Activated CD4-positive, CD25-positive, alpha-beta regulatory T cell treated with anti-CD3 and anti-CD28 coated beads, Interleukin-2, amount 50 U/mL, for 24 hours (primary cell): ENCODE measurements at regions not wholly inside any gene's neighbourhood (a gene's known extent, or its start where the extent isn't known, plus 50 kb on each side); places are given as distances from the start of the nearest gene placed in this dataset.
"Not testable (repeated sequence)": the region's sequence is repeated elsewhere in the genome, so short reads cannot be mapped to it uniquely, and the experiment has no call there.

Experiments used
- ATAC-seq, 2 donors: fragments of 150-1000 bp; cut with Tn5 transposase; one replicate each; pipeline ENCODE4 v1.10.0; 2021; ENCODE audit warnings: mild to moderate bottlenecking in 1 of 2, moderate library complexity in 1 of 2

- no peak for ATAC-seq
Observed at GRCh38 chr7:49486974-49487829, 286.2 kb upstream of the VWC2 start.

DNA sequence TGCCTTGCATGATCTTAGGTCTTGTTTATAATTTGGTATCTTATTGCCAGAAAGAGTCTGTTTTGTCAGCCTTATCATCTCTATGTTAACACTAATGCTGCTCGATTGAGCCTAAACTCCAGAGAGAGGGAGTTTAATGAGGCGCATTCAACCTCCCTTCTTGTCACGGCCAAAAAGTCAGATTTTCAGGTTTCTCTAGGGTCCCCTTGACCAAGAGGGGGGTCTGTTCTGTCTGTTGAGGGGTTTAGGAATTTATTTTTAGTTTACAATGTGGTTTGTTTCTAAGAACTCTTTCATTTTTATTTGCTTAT is 285.7 kb upstream of the VWC2 start:
- no peak for ATAC-seq

DNA sequence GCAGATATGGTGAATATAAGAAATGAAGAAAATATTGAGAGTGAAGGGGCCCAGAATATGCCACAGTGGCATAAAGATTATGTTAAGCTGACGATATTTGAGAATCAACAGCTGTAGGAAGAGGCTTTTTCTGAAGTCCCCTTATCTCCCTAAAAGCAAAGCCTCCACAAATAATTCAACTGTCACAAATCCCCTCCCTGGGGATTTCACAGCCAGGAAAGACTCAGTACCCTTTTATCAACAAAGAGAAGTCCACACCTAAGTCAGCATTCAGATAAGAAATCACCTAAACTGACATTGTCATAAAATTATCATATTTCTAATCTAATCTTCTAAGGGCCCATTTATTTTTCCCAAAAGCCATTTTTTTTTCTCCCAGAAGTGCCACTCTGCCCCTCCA is 284.9 kb upstream of the VWC2 start:
- no peak for ATAC-seq

DNA sequence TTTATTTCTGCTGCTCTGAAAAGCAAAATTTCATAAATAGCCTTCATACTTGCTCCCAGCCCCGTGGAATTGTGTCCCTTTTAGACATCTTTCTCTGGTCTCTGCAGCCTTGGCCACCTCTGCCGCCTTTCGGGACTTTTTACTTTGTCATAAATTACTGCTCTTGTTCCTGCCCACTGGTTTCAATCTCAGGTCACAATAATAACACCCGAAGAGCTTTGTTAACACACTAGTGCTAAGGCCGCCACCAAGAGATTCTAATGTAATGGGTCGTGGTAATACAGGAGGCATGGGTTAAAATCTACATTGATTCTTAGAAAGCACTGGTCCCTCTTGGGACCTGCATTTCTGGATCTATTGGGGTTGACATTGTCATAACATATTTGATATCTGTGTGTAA is 276.0 kb upstream of the VWC2 start:
- no peak for ATAC-seq

GRCh38 chr7:49500741-49501140 is 272.7 kb upstream of the VWC2 start:
- ATAC-seq = no peak

DNA sequence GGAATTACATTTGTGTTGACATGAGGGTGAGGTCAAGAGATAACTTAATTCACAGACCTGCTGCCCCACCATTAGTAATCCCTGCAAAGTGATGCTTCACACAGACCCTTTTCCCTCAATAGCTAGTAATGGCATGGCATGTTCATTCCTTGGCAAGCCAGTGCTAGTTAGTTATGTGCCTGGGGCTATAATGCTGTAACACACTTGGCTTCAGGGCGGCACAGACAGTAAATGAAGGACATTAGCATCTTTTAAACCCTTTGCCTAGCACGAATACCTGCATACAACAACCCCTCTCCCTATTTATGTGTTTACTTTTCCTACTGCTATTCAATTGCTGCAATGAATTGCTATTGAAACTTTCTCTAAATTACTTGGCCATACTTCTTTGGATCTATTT is 266.2 kb upstream of the VWC2 start:
- ATAC-seq = not testable (repeated sequence)

DNA sequence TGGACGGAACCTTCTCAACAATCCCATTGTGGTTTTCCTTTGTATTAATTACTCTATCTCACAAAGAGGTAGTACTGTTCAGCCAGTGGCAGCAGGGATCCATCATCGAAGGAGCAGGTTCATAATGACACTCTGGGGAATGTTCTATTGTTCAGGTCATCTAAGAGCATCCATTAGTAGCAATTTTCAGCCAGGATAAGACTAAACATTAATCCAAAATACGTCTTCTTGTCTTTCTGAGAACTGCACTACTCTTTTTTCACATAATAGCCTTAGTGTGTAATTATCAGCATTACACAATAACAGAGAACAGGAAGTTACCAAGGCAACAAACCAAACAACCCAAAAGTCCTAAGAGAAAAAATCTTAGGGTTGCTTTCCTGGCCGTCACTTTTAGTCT is 259.5 kb upstream of the VWC2 start:
- ATAC-seq = no peak

DNA sequence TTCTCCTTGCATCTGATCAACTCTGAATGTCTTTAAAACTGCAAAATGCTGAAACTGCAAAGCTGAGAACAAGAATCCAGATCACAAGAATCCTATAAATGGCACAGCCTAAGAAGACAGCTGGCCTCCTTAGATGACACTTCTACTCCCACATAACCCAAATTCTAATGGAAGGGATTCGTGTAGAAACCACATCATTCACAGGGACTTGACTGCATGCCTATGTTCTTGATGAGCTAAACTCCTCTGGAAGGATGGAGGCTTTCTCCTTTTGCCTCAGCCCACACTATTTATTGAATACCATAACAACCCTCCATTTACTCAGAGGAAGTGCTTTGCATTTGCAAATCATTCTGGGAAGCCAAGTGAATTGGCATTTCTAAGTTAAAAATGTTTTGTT is 252.5 kb upstream of the VWC2 start:
- ATAC-seq = no peak

DNA sequence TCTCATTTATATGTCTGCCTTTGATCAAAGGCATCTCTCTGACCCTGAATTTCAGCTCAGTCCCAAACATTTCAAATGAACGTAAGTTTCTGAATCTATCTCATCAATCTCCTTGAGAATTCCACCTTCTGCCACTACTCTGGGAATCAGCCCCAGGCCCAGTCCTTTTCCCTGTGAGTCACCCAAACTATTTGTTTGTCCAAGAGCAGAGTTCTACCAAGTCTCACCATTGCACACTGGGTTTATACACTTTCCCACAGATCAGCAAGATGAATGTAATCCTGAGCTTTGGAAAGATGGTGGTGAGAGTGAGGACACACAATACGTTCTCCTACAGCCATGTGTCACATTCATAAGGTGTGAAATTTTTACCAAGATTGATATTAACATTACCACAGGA is 251.3 kb upstream of the VWC2 start:
- no peak for ATAC-seq

DNA sequence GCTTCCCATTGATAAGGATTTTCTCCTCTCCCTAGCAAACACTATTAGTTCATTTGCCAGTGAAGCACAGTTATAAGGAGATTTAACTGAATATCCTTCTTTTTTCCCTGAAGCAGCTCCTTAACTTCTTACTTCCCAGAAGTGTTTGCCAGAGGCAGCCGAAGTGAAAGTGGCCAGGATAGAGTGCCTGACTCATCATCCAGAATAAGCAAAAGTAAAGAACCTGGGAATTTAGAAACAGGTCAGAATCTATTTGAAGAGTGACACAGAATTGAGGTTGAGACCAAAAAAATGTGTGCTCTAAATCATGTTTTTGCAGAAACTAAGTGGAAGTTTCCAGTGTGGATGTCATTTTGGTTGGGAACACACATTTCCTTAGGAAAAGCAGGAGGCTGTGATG is 249.6 kb upstream of the VWC2 start:
- ATAC-seq = no peak

DNA sequence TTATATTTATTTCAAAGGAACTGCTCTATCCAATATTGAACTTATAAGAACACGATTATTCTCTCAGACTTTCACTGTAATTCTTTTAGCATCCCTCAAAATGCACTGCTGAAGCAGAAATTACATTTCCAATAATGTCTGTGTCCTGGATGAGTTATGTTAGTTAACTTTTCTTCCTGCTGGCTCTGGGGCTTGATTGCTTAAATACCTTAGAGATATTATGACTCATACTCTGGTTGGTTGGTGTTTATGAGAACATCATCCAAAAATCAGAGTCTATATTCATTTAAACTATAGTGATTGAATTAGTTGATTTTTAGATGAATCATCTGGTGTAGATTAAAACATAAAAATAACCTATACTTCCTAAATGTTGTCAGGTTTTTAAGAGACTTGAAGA is 246.3 kb upstream of the VWC2 start:
- no peak for ATAC-seq

GRCh38 chr7:49530481-49530880 is 243.0 kb upstream of the VWC2 start:
- no peak for ATAC-seq

DNA sequence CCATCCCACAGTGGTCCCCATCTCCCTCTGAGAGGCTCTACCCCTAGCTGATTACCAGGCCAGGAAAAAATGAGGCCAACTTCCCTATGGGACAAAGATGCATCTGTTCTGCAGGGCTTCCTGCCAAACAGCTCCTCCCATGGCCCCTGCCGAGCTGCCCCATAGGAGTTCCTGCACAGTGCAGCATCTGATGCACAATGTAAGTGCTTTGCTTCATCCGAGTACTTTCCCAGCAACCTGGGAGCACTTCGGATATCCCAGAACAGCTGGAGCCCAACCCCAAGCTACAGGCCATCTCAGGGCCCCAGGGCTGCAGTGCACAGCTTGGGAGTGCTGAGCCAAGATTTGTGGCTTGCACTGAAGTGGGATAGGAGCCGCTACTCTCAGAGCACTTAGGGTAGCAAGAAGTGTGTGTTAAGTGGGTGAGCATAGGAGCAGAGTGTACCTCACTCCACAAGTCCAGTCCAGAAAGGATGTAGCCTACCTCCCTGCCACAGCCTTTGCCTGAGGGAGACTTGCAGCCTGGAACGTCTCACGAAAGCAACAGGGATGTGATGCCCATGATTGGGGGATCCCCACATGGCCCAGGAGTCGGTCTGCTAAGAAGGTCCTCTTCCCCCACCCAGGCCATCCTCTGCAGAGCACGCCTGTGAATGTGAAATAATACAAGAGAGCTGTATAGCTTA is 209.6 kb upstream of the VWC2 start:
- ATAC-seq = no peak

DNA sequence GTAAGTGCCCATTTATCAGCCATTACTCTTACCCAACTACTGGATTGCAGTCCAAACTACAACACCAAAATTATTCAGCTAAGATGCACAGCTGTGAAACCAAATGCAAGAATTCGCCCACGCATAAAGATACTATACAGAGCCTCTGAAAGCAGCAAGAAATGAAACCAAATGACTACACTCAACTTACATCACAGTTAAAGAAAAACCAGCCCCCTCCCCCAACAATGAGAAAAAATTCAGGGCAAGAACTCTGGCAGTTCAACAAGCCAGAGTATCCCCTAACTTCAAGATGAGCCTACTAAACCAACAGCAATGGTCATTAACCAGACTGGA is 209.1 kb upstream of the VWC2 start:
- no peak for ATAC-seq

DNA sequence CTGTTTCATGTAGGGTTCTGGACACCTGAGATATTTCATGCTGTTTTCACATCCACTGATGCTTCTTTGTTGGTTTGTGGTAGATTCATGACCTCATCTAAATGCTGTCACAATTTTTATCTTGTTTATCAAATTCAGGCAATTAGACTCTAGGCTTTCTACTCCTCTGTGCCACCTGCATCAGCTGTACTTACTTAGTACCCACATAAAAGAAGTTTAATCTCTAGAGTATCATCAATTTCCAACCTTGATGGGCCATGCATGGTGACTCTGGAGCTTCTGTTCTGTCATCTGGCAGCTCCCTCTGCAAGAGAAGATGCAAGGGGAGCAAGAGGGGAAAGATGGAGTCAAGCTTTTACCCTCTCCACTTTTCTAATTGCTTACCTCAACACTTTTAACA is 195.9 kb upstream of the VWC2 start:
- no peak for ATAC-seq

DNA sequence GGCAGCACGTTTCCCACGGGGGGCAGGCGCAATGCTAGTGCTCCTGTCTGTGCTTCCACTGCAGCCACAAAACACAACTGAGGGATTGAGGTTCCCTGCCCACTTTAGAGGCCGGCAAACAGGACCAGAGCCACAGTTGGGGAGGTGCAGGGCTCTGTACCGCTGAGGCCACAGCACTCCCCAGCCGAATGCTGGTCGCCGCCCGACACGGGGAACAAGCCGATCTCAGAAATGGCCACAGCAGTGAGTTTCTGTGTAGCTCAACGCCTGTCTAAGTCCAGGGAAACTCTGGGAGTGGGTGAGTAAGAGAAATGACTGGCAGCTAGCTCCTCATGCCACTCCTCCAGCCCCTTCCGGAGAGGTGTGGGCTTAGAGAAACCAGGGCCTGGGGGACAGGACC is 194.0 kb upstream of the VWC2 start:
- ATAC-seq = no peak

GRCh38 chr7:49580000-49580399 is 193.4 kb upstream of the VWC2 start:
- no peak for ATAC-seq

GRCh38 chr7:49580761-49581160 is 192.7 kb upstream of the VWC2 start:
- ATAC-seq = no peak

GRCh38 chr7:49583440-49583839 is 190.0 kb upstream of the VWC2 start:
- ATAC-seq = no peak

DNA sequence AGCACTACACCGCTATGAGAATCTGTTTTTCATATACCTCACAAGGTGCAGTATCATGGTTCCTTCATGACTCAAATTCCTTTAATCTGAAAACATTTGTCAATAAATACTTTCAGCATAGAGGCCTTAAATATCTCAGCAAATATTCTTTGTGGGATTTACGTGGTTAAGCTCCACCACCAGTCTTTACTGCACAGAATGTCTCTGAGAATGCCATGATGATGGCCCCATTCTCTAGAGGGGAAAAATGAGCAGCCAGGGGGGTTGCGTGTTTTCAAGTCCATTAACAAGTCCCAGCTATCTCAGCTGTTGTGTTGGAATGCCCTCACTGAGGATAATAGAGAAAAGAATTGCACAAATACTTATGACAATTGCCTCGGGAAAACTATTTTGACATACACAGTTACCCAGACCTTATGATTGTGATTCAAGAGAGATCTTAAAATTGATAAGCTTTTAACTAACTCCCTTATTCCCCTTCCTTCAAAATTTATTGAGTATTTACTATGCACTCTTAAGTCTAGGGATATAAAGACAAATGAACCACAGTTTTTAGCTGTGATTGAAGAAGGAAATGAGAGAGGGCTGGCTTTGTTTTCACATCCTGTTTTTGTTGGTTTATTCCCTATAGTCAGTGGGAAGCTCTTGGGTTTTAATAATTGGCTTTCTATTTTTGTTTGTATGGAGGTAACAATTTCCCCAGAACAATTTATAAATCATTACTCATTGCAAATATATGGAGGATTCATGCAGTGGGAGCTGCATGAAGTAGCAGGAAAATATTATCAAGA is 176.5 kb upstream of the VWC2 start:
- no peak for ATAC-seq

DNA sequence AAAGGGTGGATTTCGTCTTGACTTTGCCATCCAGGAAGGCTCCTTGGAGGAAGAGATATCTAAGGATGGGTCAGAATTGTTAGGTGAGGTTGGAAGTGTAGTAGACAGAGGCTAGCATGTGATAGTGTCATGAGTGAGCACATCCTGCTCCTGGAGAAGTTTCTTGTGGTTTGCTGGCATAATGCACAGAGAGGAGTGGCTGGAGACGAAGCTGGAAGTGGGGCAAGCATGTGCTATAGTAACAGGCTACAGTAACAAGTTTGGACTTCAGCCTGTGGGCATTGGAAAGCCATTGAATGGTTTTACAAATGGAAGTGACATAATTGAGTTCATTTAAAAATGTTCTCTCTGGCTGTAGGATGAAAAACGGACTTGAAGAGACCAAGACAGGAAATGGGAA is 175.6 kb upstream of the VWC2 start:
- ATAC-seq = no peak

GRCh38 chr7:49611951-49612350 is 161.5 kb upstream of the VWC2 start:
- ATAC-seq = no peak

DNA sequence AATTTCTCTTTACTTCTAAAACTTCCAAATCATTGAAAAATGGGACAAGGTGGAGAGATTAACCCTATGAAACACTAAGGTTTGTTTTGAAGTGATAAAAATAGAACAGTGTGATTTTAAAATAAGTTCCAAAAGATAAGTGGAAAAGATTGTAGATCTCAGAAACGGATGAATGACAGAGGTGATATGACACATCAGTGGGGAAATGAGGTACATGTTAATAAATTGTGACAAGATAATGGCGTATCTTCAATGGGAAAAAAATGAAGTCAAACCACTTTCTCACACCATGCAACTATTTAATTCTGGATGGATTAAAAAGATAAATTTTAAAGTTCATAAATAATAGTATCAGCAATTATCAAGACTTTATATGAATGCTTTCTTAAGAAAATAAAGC is 159.7 kb upstream of the VWC2 start:
- ATAC-seq = no peak

GRCh38 chr7:49614974-49615373 is 158.5 kb upstream of the VWC2 start:
- not testable (repeated sequence) for ATAC-seq
